ENCODE measurements at regions not wholly inside any gene's neighbourhood (a gene's known extent, or its start where the extent isn't known, plus 50 kb on each side); places are given as distances from the start of the nearest gene placed in this dataset.

DNA sequence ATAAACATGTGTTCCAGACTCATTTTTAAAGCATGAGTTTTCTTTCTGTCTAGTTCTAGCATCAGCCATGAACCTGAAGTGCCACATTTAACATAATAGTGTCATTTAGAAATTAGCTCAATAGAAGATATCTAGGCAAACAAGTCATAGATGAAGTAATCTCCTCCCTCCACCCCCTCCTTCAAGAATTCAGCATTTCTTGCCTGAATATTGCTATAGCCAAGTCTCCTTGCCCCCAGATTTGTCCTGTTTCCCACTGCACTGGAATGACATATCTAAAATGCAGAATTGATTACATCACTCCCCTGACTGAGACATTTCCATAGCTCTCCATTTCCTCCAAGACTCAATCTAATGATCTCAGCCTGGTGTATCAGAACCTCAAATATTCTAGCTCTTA lies 134.9 kb upstream of the BACH2 start:
- H3K27me3 Mint-ChIP-seq (ENCODE audit: low read depth, unreplicated experiment) = no peaks in the 10 kb centered on the region
- peaks cover 25% of the 10 kb centered on the region for H3K4me1 Mint-ChIP-seq (ENCODE audit: low read depth, unreplicated experiment)
- Histone ChIP-seq H3K4me2 (ENCODE audit: low read length) (no peak overlapping the region), H3K9me3 (ENCODE audit: insufficient read depth, low read depth, low read length) (peaks cover 11% of the 10 kb centered on the region), H3K4me1 (ENCODE audit: insufficient read depth, low read length) (no peaks in the 10 kb centered on the region), H3K36me3 (ENCODE audit: insufficient read depth, low read length) (no peaks in the 10 kb centered on the region), H3K27ac (ENCODE audit: low read depth, low read length) (no peak overlapping the region), H3K27me3 (ENCODE audit: insufficient read depth, low read length) (no peaks in the 10 kb centered on the region), H3K79me2 (ENCODE audit: insufficient read depth, low read length) (no peaks in the 10 kb centered on the region), H2AFZ (ENCODE audit: low read depth, low read length) (no peak overlapping the region), H4K20me1 (ENCODE audit: insufficient read depth, low read length) (no peaks in the 10 kb centered on the region), H3K9ac (ENCODE audit: low read length) (no peak overlapping the region), H3K4me3 (ENCODE audit: insufficient read depth, low read depth, low read length) (no peak overlapping the region)
- H3K9me3 Mint-ChIP-seq (ENCODE audit: unreplicated experiment) = peaks cover 11% of the 10 kb centered on the region
- FAIRE-seq (no peak), DNase-seq (ENCODE audit: low read depth) (peak; percentile 30)
- peak overlapping the region; percentile 83 for H3K27ac Mint-ChIP-seq (ENCODE audit: unreplicated experiment)
- H3K36me3 Mint-ChIP-seq (ENCODE audit: low read depth, unreplicated experiment) = no peaks in the 10 kb centered on the region
- no peak overlapping the region for H3K4me3 Mint-ChIP-seq (ENCODE audit: unreplicated experiment)
- TF ChIP-seq, protein P1, sequence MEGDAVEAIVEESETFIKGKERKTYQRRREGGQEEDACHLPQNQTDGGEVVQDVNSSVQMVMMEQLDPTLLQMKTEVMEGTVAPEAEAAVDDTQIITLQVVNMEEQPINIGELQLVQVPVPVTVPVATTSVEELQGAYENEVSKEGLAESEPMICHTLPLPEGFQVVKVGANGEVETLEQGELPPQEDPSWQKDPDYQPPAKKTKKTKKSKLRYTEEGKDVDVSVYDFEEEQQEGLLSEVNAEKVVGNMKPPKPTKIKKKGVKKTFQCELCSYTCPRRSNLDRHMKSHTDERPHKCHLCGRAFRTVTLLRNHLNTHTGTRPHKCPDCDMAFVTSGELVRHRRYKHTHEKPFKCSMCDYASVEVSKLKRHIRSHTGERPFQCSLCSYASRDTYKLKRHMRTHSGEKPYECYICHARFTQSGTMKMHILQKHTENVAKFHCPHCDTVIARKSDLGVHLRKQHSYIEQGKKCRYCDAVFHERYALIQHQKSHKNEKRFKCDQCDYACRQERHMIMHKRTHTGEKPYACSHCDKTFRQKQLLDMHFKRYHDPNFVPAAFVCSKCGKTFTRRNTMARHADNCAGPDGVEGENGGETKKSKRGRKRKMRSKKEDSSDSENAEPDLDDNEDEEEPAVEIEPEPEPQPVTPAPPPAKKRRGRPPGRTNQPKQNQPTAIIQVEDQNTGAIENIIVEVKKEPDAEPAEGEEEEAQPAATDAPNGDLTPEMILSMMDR (IDR thresholded peaks at IDR 0.05; ENCODE audit: insufficient read depth, low read depth, low read length) = no peak
- TF ChIP-seq EZH2 (IDR thresholded peaks at IDR 0.05; ENCODE audit: insufficient read depth, low read length) = no peak

DNA sequence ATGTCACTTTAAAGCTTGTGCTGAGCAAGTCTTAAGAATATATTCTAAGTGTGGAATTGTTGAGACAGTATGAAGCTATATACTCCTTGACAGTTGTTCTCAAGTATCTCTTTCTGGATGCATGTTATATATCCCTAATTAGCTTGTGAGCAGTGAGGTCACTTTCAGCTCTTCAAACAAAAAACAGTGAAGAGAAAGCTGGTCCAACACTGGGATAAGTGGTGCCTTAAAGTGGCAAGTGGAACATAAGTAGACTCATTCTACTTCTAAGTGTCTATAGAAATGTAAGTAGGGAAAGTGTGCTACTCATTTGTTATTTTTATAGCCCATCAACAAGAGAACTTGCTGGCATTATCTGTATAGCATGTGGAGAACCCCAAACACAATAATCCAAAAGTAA lies 133.1 kb upstream of the BACH2 start:
- no peak overlapping the region for H2AFZ ChIP-seq (ENCODE audit: low read depth, low read length)
- Mint-ChIP-seq H3K27ac (ENCODE audit: unreplicated experiment) (no peak overlapping the region), H3K4me1 (ENCODE audit: low read depth, unreplicated experiment) (peaks cover 20% of the 10 kb centered on the region), H3K4me3 (ENCODE audit: unreplicated experiment) (no peak overlapping the region), H3K36me3 (ENCODE audit: low read depth, unreplicated experiment) (no peaks in the 10 kb centered on the region), H3K27me3 (ENCODE audit: low read depth, unreplicated experiment) (no peaks in the 10 kb centered on the region), H3K9me3 (ENCODE audit: unreplicated experiment) (peaks cover 11% of the 10 kb centered on the region)
- no peaks in the 10 kb centered on the region for H3K36me3 ChIP-seq (ENCODE audit: insufficient read depth, low read length)
- H3K4me3 ChIP-seq (ENCODE audit: insufficient read depth, low read depth, low read length) = no peak overlapping the region
- H3K4me2 ChIP-seq (ENCODE audit: low read length) = no peak overlapping the region
- TF ChIP-seq, protein P1 (IDR thresholded peaks at IDR 0.05; ENCODE audit: insufficient read depth, low read depth, low read length) = no peak
- TF ChIP-seq EZH2 (IDR thresholded peaks at IDR 0.05; ENCODE audit: insufficient read depth, low read length) = no peak
- H3K4me1 ChIP-seq (ENCODE audit: insufficient read depth, low read length) = no peaks in the 10 kb centered on the region
- H3K9me3 ChIP-seq (ENCODE audit: insufficient read depth, low read depth, low read length) = peaks cover 11% of the 10 kb centered on the region
- no peaks in the 10 kb centered on the region for H3K79me2 ChIP-seq (ENCODE audit: insufficient read depth, low read length)
- DNase-seq (ENCODE audit: low read depth) = peak; percentile 11
- no peaks in the 10 kb centered on the region for H4K20me1 ChIP-seq (ENCODE audit: insufficient read depth, low read length)
- no peak for FAIRE-seq
- H3K27me3 ChIP-seq (ENCODE audit: insufficient read depth, low read length) = no peaks in the 10 kb centered on the region
- H3K27ac ChIP-seq (ENCODE audit: low read depth, low read length) = no peak overlapping the region
- no peak overlapping the region for H3K9ac ChIP-seq (ENCODE audit: low read length)

DNA sequence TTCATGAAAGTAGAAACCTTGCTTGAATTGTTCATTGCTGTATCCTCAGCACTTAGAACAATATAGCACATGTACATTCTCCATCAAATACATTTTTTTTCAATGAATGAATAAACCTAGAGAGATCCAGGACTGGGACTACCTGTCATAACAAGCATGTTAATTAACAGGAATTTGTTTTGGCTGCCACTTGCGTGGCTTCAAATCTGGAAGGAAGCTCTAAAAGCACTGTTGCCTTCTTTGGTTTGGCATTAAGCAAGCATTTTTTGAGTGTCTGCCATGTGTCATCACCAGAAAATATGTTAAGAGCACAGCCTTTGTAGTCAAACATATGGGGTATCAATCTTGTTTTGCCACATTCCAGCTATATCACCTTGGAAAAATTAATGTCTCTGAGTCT lies 131.9 kb upstream of the BACH2 start:
- H3K36me3 ChIP-seq (ENCODE audit: insufficient read depth, low read length) = no peaks in the 10 kb centered on the region
- H3K4me3 ChIP-seq (ENCODE audit: insufficient read depth, low read depth, low read length) = no peak overlapping the region
- H3K4me2 ChIP-seq (ENCODE audit: low read length) = no peak overlapping the region
- no peak overlapping the region for H2AFZ ChIP-seq (ENCODE audit: low read depth, low read length)
- DNase-seq (ENCODE audit: low read depth) (peak; percentile 61), FAIRE-seq (no peak)
- Mint-ChIP-seq H3K9me3 (ENCODE audit: unreplicated experiment) (peaks cover 11% of the 10 kb centered on the region), H3K36me3 (ENCODE audit: low read depth, unreplicated experiment) (no peaks in the 10 kb centered on the region), H3K27me3 (ENCODE audit: low read depth, unreplicated experiment) (no peaks in the 10 kb centered on the region), H3K27ac (ENCODE audit: unreplicated experiment) (no peak overlapping the region), H3K4me1 (ENCODE audit: low read depth, unreplicated experiment) (peaks cover 15% of the 10 kb centered on the region), H3K4me3 (ENCODE audit: unreplicated experiment) (no peak overlapping the region)
- H3K27ac ChIP-seq (ENCODE audit: low read depth, low read length) = no peak overlapping the region
- no peak for TF ChIP-seq EZH2 (IDR thresholded peaks at IDR 0.05; ENCODE audit: insufficient read depth, low read length)
- no peak overlapping the region for H3K9ac ChIP-seq (ENCODE audit: low read length)
- no peaks in the 10 kb centered on the region for H3K79me2 ChIP-seq (ENCODE audit: insufficient read depth, low read length)
- no peaks in the 10 kb centered on the region for H3K4me1 ChIP-seq (ENCODE audit: insufficient read depth, low read length)
- peaks cover 7% of the 10 kb centered on the region for H3K9me3 ChIP-seq (ENCODE audit: insufficient read depth, low read depth, low read length)
- no peaks in the 10 kb centered on the region for H3K27me3 ChIP-seq (ENCODE audit: insufficient read depth, low read length)
- no peaks in the 10 kb centered on the region for H4K20me1 ChIP-seq (ENCODE audit: insufficient read depth, low read length)
